KOPT-K1 (cell line): ENCODE measurements at regions not wholly inside any gene's neighbourhood (a gene's known extent, or its start where the extent isn't known, plus 50 kb on each side); places are given as distances from the start of the nearest gene placed in this dataset.

Experiments
- H3K27ac ChIP-seq: fragments of 200-600 bp; sonication (generic); 2 replicates; pipeline ENCODE4 v1.5.1; 2016; ENCODE audit warnings: antibody characterized with exemption, mild to moderate bottlenecking, low read depth, low read length; ENCODE audit not compliant: poor library complexity, severe bottlenecking
- H3K36me3 ChIP-seq: fragments of 200-600 bp; sonication (generic); 2 replicates; pipeline ENCODE4 v1.5.1; 2017; ENCODE audit warnings: antibody characterized with exemption, mild to moderate bottlenecking, low read length, moderate library complexity; ENCODE audit not compliant: insufficient read depth
- H3K9me3 ChIP-seq: fragments of 200-600 bp; sonication (generic); 2 replicates; pipeline ENCODE4 v1.5.1; 2017; ENCODE audit warnings: antibody characterized with exemption, low read length, mild to moderate bottlenecking; ENCODE audit not compliant: insufficient read depth, poor library complexity, severe bottlenecking

DNA sequence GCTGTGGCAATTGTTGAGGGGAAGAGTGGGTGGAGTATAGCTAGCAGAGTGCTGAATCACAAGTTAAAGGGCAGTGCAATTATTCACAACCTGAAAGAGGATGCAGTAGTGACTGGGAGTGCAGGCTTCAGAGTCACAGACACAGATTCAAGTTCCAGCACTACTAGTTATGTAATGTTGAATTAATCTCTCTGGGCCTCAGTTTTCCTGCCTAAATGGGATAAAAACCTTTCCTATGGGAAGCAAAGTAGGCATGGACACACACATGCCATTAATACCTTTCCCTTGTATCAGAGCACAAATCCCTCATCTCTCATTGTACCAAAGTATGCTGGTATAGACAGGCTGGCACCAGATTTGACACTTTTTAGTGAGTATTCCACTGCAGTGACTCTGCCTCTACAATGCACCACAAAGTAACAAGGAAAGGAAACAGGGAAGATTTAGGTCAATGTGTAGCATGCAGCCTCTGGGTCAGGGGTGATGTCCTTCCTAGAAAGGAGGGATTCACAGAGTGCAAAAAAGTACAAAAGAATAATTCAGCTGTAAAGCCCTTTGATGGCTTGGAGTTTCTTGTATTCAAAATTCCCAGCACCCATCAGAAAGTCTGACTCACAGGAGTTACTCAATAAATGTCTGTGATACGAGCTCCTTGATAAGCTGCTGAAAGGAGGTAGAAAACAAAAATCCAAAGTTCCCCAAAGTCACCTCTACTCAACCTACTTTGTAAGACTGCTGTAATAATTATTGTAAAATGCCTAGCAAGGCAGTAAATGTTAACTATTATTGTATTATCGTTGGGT, 507.5 kb upstream of the TGFBR2 start:
- no peak overlapping the region for H3K27ac ChIP-seq

GRCh38 chr3:30102356-30102755, 504.0 kb upstream of the TGFBR2 start:
- Histone ChIP-seq H3K27ac (no peak overlapping the region), H3K36me3 (no peaks in the 10 kb centered on the region), H3K9me3 (no peaks in the 10 kb centered on the region)

More for the DNA sequence above, 507.5 kb upstream of the TGFBR2 start:
- Histone ChIP-seq H3K36me3 (no peaks in the 10 kb centered on the region), H3K9me3 (no peaks in the 10 kb centered on the region)

DNA sequence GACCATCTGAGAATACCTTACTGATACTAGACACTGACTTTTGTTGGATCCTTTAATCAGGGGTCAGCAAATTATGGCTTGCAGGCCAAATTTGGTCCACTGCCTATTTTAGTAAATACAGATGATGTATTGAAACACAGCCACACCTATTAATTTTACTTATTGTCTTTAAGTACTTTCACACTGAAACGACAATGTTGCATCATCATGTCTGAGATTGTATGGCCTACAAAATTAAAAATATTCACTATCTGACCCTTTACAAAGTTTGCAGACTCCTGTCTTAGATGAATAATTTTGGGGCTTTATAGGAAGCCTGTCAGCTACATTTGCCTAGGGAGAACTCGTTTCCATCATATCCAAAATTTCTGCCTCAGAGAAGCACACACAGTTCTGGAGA, 503.2 kb upstream of the TGFBR2 start:
- H3K27ac ChIP-seq: no peak overlapping the region
- no peaks in the 10 kb centered on the region for H3K9me3 ChIP-seq
- no peaks in the 10 kb centered on the region for H3K36me3 ChIP-seq

DNA sequence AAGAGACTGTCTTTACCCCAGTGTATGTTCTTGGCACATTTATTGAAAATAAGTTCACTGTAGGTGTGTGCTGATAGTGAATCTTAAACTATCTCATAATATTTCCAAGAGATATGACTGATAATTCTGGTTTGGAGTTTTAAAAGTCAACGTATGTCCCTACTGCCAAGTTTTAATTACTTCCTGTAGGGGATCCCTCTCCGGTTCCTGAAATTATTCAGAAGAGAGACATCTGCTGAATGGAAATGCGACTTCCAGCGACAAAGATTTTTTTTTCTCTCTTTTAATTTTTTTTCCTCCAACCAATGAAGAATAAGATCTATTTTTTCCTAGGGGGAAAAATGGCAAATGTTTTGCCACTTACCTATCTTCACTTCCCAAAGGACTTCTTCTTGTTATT, 498.9 kb upstream of the TGFBR2 start:
- H3K9me3 ChIP-seq: no peaks in the 10 kb centered on the region
- no peaks in the 10 kb centered on the region for H3K36me3 ChIP-seq
- no peak overlapping the region for H3K27ac ChIP-seq

DNA sequence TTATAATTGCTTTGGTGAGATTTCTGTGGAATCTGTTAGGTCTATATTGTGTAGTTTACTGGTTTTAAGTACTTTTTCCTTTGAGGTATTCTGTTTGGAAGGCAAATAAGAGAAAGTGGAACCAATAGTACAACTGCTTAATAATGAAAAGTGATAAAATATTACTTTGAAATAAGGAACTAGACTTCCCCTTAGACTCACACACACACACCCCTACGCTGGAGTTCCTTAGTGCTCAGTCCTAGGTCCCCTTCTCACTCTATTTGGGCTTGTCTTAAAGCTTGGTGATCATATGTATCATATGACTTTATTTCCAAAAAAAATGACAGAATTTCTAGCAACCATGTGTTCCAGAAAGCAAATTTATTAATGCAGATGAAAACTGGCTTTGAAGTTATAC, 494.0 kb upstream of the TGFBR2 start:
- Histone ChIP-seq H3K36me3 (no peaks in the 10 kb centered on the region), H3K27ac (no peak overlapping the region)

GRCh38 chr3:30112902-30113484, 493.4 kb upstream of the TGFBR2 start:
- H3K9me3 ChIP-seq: no peaks in the 10 kb centered on the region

More for the DNA sequence above, 494.0 kb upstream of the TGFBR2 start:
- no peaks in the 10 kb centered on the region for H3K9me3 ChIP-seq

DNA sequence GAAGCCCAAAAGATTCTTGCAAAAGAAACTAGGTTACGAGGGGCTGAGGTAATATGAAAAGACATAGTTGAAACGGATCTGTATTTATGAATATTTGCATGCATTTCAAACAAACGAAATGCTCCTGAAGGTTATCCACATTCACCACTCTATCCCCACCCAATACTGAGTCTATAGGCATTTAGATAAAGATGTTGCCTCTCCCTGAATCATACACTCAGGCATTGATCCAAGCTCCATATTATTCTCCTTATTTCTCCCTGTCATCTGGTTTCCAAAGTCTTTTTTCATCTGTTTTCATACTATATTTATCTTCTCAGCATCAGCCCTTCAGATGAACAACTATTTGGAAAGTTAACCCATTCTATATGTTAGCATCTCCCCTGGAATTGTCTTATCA, 492.5 kb upstream of the TGFBR2 start:
- Histone ChIP-seq H3K27ac (no peak overlapping the region), H3K36me3 (no peaks in the 10 kb centered on the region), H3K9me3 (no peaks in the 10 kb centered on the region)

More at GRCh38 chr3:30112902-30113484, 493.4 kb upstream of the TGFBR2 start:
- no peak overlapping the region for H3K27ac ChIP-seq
- no peaks in the 10 kb centered on the region for H3K36me3 ChIP-seq

GRCh38 chr3:30114918-30115317, 491.5 kb upstream of the TGFBR2 start:
- Histone ChIP-seq H3K36me3 (no peaks in the 10 kb centered on the region), H3K9me3 (no peaks in the 10 kb centered on the region), H3K27ac (no peak overlapping the region)

DNA sequence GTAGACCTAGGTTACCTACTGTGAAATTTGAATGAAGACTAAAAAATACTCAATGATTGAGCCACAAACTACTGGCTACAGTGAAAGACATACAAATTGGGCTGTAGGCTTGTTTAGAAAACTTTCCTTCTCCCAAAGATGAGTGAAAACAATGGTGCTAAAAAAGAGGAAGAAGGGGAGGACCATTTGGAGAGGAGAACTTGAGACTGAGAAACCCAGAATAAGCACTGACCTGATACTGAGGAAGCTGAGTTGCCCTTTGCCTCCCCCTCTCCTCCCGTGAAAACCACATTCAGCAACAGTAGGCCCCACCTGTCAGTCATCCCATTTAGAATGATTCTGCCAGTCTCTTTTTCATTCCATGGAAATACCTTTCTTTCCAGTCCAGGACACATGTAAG, 484.0 kb upstream of the TGFBR2 start:
- no peaks in the 10 kb centered on the region for H3K9me3 ChIP-seq
- no peak overlapping the region for H3K27ac ChIP-seq
- no peaks in the 10 kb centered on the region for H3K36me3 ChIP-seq

DNA sequence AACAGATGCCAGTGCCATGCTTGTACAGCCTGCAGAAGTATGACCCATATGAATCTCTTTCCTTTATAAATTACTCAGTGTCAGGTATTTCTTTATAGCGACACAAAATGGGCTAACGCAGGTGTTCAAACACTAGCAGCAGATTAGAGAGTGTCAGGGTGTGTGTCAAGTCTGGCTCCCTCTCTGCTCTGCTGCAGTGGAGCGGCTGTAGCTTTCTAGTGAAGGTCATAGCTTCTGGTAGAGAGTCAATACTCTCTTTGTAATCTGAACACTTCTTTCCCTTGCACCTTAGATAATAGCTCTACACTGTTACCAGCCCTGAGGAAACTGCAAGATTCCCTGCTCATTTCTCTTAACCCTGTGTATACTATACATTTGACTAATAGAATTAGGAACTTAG, 483.2 kb upstream of the TGFBR2 start:
- H3K27ac ChIP-seq: no peak overlapping the region
- H3K36me3 ChIP-seq: no peaks in the 10 kb centered on the region
- no peaks in the 10 kb centered on the region for H3K9me3 ChIP-seq

GRCh38 chr3:30123755-30124154, 482.6 kb upstream of the TGFBR2 start:
- no peaks in the 10 kb centered on the region for H3K36me3 ChIP-seq
- no peaks in the 10 kb centered on the region for H3K9me3 ChIP-seq
- H3K27ac ChIP-seq: no peak overlapping the region

GRCh38 chr3:30124435-30125370, 481.7 kb upstream of the TGFBR2 start:
- H3K27ac ChIP-seq: no peak overlapping the region
- H3K9me3 ChIP-seq: no peaks in the 10 kb centered on the region
- H3K36me3 ChIP-seq: no peaks in the 10 kb centered on the region

GRCh38 chr3:30129765-30130164, 476.6 kb upstream of the TGFBR2 start:
- H3K36me3 ChIP-seq: no peaks in the 10 kb centered on the region
- no peak overlapping the region for H3K27ac ChIP-seq
- no peaks in the 10 kb centered on the region for H3K9me3 ChIP-seq

GRCh38 chr3:30130391-30130790, 476.0 kb upstream of the TGFBR2 start:
- H3K9me3 ChIP-seq: no peaks in the 10 kb centered on the region
- H3K27ac ChIP-seq: no peak overlapping the region
- H3K36me3 ChIP-seq: no peaks in the 10 kb centered on the region

GRCh38 chr3:30131191-30131590, 475.2 kb upstream of the TGFBR2 start:
- peaks cover 4% of the 10 kb centered on the region for H3K9me3 ChIP-seq
- no peak overlapping the region for H3K27ac ChIP-seq
- no peaks in the 10 kb centered on the region for H3K36me3 ChIP-seq
